AG09309 (cell line): ENCODE measurements at regions not wholly inside any gene's neighbourhood (a gene's known extent, or its start where the extent isn't known, plus 50 kb on each side); places are given as distances from the start of the nearest gene placed in this dataset.
"Not testable (repeated sequence)": the region's sequence is repeated elsewhere in the genome, so short reads cannot be mapped to it uniquely, and the experiment has no call there.

Experiments used
- DNase-seq: peaks from one replicate; pipeline ENCODE4 v3.0.0-alpha.2; 2010; ENCODE audit warnings: low read depth
- H3K4me3 ChIP-seq: 2 replicates; pipeline ENCODE4 v1.5.1; 2011; ENCODE audit warnings: mild to moderate bottlenecking, low read depth, low read length, moderate library complexity; ENCODE audit not compliant: control insufficient read depth
- CTCF ChIP-seq: IDR thresholded peaks from 2 replicates; pipeline ENCODE4 v1.5.1; 2011; ENCODE audit warnings: mild to moderate bottlenecking, low read depth, low read length, inconsistent platforms; ENCODE audit not compliant: insufficient read depth, control insufficient read depth; ENCODE audit errors: missing control alignments

GRCh38 chr2:62604336-62604735, 98.3 kb upstream of the TMEM17 start:
- no peak overlapping the region for H3K4me3 ChIP-seq
- TF ChIP-seq CTCF, result no peak
- no peak for DNase-seq

DNA sequence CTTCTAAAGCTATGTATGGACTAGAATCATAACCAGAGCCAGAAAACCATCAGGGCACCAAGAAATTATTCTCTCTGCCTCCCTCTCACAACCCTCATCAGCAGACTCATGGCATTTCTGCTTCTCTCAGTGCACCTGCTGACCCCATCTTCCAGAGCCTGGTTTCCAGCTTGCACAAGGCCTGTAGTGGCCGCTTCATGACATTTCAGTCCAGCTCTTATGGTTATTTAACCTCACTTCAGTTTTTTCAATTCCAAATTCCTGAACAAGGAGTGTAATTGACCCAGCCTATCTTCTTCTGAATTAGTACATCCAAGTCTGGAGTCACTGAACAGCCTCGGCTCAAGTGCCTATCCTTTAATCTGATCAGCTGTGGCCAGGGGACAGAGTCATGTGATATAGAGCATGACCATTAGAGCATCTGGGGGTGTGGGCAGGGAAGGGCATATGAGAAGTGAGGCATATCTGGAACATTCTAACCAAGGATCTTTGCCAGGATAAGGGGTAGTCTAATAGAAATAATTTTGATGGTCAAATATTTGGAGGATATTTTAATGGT, 97.2 kb upstream of the TMEM17 start:
- no peak for TF ChIP-seq CTCF
- no peak for DNase-seq
- no peak overlapping the region for H3K4me3 ChIP-seq

- not testable (repeated sequence) for H3K4me3 ChIP-seq, DNase-seq
Measured at GRCh38 chr2:62599674-62600410, 93.8 kb upstream of the TMEM17 start.

DNA sequence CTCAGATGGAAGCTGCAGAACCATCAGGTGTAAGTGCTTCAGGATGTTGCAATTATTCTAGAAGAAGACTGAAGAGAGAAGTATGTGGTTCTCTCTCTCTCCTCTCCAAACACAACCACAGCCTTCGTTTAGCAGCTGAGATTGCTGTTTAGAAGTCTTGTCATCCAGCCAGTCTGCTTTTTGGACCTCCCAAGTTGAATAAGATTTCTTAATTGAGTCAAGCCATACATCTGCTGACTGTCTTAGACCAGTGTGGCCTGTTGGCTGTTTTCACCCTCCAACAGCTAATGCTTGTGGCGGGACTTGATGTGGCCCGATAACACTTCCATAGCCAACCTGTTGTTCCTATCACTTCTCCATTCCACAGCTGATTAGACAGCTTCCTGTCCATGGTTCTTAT, 91.3 kb upstream of the TMEM17 start:
- TF ChIP-seq CTCF, result no peak
- H3K4me3 ChIP-seq, result no peak overlapping the region
- DNase-seq, result peak; percentile 55

DNA sequence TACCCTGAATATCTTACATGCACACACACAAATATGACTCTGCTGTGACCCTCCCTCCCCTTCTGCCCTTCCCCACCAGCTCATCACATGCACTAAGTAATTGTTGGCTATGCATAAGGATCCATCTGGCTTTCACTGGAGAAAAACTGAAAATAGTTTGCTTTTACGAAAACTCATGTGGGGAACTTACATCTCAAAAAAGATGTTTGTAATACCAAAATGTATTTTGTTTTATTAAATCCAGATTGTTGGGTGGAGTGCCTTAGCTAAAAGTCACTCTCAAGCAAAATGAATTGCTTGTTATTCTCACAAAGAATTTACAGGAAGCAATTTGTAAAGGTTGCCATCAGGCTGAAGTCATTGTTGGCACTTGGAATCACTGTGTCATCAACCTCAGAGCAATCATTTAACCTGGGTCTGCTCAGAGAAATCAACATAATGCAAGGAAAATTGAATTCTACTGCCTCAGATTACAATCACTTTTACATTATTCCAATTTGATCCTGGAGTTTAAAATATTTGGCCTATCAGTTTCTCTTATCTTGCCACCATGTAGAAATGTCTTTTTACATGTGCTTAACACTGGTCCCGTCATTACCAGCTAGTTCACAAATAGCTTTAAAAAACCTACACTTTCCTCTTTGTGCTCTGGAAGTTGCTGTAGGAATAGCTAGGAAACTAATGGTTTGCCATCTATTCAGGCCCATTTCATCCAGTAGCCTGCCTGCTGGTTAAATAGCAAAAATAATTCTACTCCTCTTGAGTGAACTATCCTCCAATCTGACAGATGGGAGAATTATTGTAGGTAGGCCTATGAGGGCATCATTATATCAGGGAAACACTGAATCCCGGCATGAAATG, 90.3 kb upstream of the TMEM17 start:
- H3K4me3 ChIP-seq, result no peak overlapping the region
- DNase-seq, result peak; percentile 82
- no peak for TF ChIP-seq CTCF

GRCh38 chr2:62595474-62595873, 89.5 kb upstream of the TMEM17 start:
- no peak for DNase-seq
- no peak for TF ChIP-seq CTCF
- no peak overlapping the region for H3K4me3 ChIP-seq

- no peak overlapping the region for H3K4me3 ChIP-seq
- TF ChIP-seq CTCF, result no peak
Measured at GRCh38 chr2:62593825-62594224, 87.8 kb upstream of the TMEM17 start.

More at GRCh38 chr2:62593825-62594224, 87.8 kb upstream of the TMEM17 start:
- DNase-seq, result no peak
